Thymus (tissue), 11 donors: ENCODE measurements at regions not wholly inside any gene's neighbourhood (a gene's known extent, or its start where the extent isn't known, plus 50 kb on each side); places are given as distances from the start of the nearest gene placed in this dataset.

Experiments used
- DNase-seq, 9 donors: peaks; one replicate each; pipeline ENCODE4 v3.0.0-alpha.2; 2013; ENCODE audit warnings: low spot score in 9 of 9, low read depth in 6 of 9, missing footprints in 1 of 9
- H3K27ac ChIP-seq, 2 donors: one replicate each; pipeline ENCODE4 v1.5.1; 2013; ENCODE audit warnings: control low read depth in 1 of 2, low read depth in 1 of 2, low read length in 1 of 2, mild to moderate bottlenecking in 1 of 2, moderate library complexity in 1 of 2
- H3K27me3 ChIP-seq, 2 donors: one replicate each; pipeline ENCODE4 v1.5.1; 2013; ENCODE audit warnings: low read length in 1 of 2; ENCODE audit not compliant: control insufficient read depth in 2 of 2, insufficient read depth in 1 of 2
- H3K36me3 ChIP-seq, 2 donors: one replicate each; pipeline ENCODE4 v1.5.1; 2013; ENCODE audit warnings: low read length in 1 of 2, mild to moderate bottlenecking in 1 of 2, moderate library complexity in 1 of 2; ENCODE audit not compliant: control insufficient read depth in 2 of 2, insufficient read depth in 2 of 2
- H3K4me1 ChIP-seq, 2 donors: one replicate each; pipeline ENCODE4 v1.5.1; 2013; ENCODE audit warnings: low read length in 2 of 2; ENCODE audit not compliant: control insufficient read depth in 2 of 2, insufficient read depth in 2 of 2
- H3K4me3 ChIP-seq, 2 donors: one replicate each; pipeline ENCODE4 v1.5.1; 2013; ENCODE audit warnings: low read length in 2 of 2, control low read depth in 1 of 2, mild to moderate bottlenecking in 1 of 2
- H3K9me3 ChIP-seq, 2 donors: one replicate each; pipeline ENCODE4 v1.5.1; 2013; ENCODE audit warnings: low read length in 1 of 2, mild to moderate bottlenecking in 1 of 2; ENCODE audit not compliant: control insufficient read depth in 2 of 2, insufficient read depth in 1 of 2
- WGBS: extraction: QIAGEN DNeasy Blood & Tissue Kit; methylation state at CpG from one replicate; pipeline ENCODE4 v1.1.7; 2013; 5-methylcytosine and 5-hydroxymethylcytosine counted together
- donor health status: healthy.

DNA sequence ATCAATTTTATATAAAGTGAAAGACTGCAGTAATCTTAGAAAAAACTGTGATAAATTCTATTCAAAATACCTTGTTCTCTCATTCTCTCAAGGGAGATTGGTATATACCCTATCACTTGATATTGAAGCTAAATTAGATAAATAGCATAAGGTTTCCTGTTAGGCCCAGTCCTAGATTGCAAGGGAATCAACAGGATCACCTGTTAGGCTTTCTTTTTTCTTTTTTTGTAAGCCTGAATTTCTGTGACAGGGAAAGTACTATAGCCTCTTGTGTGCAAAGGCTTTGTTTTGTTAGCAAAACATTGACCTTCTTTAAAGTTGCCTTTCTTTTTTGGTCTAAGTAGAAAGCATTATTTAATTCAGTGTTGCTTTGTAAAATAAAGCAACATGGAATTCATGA, 100.0 kb downstream of the HAUS1 start:
- no peak for DNase-seq
- no peak overlapping the region for H3K4me3 ChIP-seq
- peaks cover 0 to 5% of the 10 kb centered on the region in 2 donors for H3K36me3 ChIP-seq
- no peaks in the 10 kb centered on the region for H3K9me3 ChIP-seq
- peaks cover 3 to 9% of the 10 kb centered on the region in 2 donors for H3K4me1 ChIP-seq
- peak overlapping the region in 1 of 2 donors; percentile 68 for H3K27ac ChIP-seq
- no peaks in the 10 kb centered on the region for H3K27me3 ChIP-seq

DNA sequence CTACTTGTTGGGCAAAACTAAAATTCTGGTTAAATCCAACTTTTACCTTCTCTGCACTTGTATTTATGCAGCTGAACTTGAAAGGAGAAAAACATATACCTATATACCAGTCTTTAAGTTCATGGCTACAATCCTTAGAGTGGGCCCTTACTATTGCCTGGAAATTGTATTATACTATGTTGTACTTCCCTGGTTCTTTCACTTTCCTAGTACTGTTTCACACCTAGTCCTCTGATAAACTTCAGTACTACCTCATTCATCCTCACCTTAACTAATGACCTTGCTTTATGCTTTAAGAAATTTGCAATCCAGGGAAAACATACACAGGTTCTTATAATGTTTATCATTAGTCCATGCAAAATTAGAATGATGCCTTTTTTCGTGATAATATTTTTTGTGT, 103.8 kb downstream of the HAUS1 start:
- Histone ChIP-seq H3K4me1 (peaks cover 9 to 12% of the 10 kb centered on the region in 2 donors), H3K27ac (no peak overlapping the region), H3K36me3 (no peaks in the 10 kb centered on the region), H3K27me3 (no peaks in the 10 kb centered on the region), H3K4me3 (no peak overlapping the region), H3K9me3 (no peaks in the 10 kb centered on the region)
- WGBS, result 0% methylated on average over 1 of the region's 1 CpG
- DNase-seq, result no peak

DNA sequence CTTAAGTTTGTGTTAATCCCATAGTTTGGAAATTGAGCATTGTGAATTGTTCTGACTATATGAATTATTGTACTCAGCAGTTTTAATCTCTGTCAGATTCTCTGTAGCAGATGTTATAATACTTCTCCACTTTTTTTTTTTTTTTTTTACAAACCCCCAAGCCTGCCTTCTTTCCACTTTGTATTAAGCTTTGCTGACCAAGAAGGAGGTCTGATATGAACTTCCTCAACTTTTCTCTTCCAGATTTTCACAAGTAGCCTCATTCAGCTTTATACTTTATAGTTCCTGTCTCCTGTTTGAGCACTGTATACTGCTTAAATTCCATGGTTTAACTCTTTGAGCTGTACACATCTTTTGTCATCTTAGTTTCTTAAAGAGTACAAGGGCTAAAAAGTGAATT, 105.0 kb downstream of the HAUS1 start:
- Histone ChIP-seq H3K27me3 (no peaks in the 10 kb centered on the region), H3K9me3 (no peaks in the 10 kb centered on the region), H3K36me3 (no peaks in the 10 kb centered on the region), H3K27ac (no peak overlapping the region), H3K4me1 (peaks cover 8 to 9% of the 10 kb centered on the region in 2 donors), H3K4me3 (no peak overlapping the region)
- DNase-seq, result no peak

DNA sequence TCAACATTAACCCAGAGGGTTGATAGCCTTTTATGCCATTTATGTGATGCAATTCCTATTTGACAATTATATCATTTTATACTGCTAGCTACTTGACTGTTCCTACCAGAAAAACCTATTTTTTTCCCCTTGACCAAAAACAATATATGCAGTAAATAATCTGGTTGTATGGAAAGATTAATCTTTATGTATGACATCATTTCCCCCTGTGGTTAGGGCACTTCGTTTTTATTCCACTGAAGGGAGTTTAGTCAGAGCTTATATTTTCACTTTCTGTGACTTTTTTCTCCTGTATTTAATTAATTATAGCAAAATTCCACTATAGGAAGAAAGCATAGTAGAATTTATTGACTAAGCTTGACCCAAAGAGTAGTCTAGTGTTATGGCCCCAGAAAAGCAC, 107.6 kb downstream of the HAUS1 start:
- Histone ChIP-seq H3K4me3 (no peak overlapping the region), H3K9me3 (no peaks in the 10 kb centered on the region), H3K27ac (peak overlapping the region in 1 of 2 donors; percentile 44), H3K27me3 (no peaks in the 10 kb centered on the region), H3K36me3 (peaks cover 12 to 13% of the 10 kb centered on the region in 2 donors), H3K4me1 (peaks cover 3 to 6% of the 10 kb centered on the region in 2 donors)
- peak in 3 of 9 donors; percentile 13 to 46 (median 21) for DNase-seq
- 1% methylated on average over 1 of the region's 1 CpG for WGBS

- Histone ChIP-seq H3K9me3 (no peaks in the 10 kb centered on the region), H3K27me3 (no peaks in the 10 kb centered on the region), H3K4me3 (no peak overlapping the region), H3K36me3 (peaks cover 12 to 13% of the 10 kb centered on the region in 2 donors), H3K27ac (peak overlapping the region in 1 of 2 donors; percentile 44), H3K4me1 (peaks cover 3 to 6% of the 10 kb centered on the region in 2 donors)
- 97% methylated on average over 2 of the region's 2 CpGs for WGBS
- no peak for DNase-seq
These were observed 108.2 kb downstream of the HAUS1 start for GRCh38 chr18:46212398-46212797.

DNA sequence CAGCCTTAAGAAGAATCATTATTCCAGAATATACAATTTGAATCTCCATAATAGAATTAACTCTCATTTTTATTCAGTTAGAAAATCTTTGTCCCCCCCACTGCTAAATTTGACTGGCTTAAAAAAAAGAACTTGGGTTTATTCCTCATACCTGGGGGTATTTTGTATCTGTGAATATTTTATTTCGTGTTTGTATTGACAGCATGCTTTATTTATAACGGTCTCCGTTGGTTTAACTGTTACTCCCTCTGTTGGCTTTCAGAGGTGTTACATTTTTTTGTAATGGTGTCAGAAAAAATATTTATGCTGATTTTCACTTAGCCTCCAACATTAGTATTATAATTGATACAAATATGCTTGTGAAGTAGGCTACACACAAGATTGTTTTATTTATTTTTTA, 109.1 kb downstream of the HAUS1 start:
- H3K27me3 ChIP-seq, result no peaks in the 10 kb centered on the region
- H3K4me3 ChIP-seq, result no peak overlapping the region
- no peak overlapping the region for H3K27ac ChIP-seq
- peaks cover 12 to 13% of the 10 kb centered on the region in 2 donors for H3K36me3 ChIP-seq
- H3K9me3 ChIP-seq, result no peaks in the 10 kb centered on the region
- peaks cover 3 to 6% of the 10 kb centered on the region in 2 donors for H3K4me1 ChIP-seq
- DNase-seq, result peak in 2 of 9 donors; percentile 15 to 35
- 3% methylated on average over 3 of the region's 3 CpGs for WGBS

DNA sequence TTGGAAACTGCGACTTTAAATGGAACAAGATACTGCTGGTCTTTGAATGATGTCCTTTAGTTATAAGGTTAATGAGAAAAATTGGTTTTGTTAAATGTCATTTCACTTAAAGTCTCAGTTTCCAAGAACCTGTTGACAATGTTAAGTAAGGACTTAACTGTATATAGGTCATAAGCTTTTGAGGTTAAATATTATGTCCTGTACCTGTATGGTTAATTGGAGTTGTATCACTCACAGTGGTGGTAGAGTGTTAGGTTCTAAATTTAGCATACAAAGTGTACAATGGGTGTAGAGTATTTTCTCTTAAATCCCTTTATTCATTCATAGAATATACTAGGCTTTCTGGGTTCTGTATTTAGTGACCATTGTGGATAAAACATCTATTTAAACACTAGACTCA, 110.2 kb downstream of the HAUS1 start:
- no peak overlapping the region for H3K27ac ChIP-seq
- H3K4me3 ChIP-seq, result no peak overlapping the region
- H3K4me1 ChIP-seq, result peaks cover 3 to 6% of the 10 kb centered on the region in 2 donors
- peaks cover 12 to 18% of the 10 kb centered on the region in 2 donors for H3K36me3 ChIP-seq
- WGBS, result 100% methylated on average over 1 of the region's 1 CpG
- no peaks in the 10 kb centered on the region for H3K27me3 ChIP-seq
- DNase-seq, result no peak
- H3K9me3 ChIP-seq, result no peaks in the 10 kb centered on the region

DNA sequence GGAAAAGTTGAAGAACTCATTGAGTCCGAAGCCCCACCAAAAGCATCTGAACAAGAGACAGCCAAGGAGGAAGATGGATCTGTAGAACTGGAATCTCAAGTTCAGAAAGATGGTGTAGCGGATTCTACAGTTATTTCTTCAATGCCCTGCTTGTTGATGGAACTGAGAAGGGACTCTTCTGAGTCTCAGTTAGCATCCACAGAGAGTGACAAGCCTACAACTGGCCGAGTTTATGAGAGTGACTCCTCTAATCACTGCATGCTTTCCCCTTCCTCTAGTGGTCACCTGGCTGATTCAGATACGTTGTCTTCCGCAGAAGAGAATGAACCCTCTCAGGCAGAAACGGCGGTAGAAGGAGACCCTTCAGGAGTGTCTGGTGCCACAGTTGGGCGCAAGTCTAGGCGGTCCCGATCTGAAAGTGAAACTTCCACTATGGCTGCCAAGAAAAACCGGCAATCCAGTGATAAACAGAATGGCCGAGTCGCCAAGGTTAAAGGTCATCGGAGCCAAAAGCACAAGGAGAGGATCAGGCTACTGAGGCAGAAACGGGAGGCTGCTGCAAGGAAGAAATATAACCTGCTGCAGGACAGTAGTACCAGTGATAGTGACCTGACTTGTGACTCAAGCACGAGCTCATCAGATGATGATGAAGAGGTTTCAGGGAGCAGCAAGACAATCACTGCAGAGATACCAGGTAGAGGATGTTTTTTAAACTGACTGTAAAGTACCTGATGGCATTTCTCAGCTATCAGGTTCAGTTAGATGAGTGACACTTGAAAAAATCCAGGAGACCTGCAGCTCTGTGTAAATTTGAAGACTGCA, 111.9 kb downstream of the HAUS1 start:
- peaks cover 12 to 23% of the 10 kb centered on the region in 2 donors for H3K36me3 ChIP-seq
- no peak for DNase-seq

DNA sequence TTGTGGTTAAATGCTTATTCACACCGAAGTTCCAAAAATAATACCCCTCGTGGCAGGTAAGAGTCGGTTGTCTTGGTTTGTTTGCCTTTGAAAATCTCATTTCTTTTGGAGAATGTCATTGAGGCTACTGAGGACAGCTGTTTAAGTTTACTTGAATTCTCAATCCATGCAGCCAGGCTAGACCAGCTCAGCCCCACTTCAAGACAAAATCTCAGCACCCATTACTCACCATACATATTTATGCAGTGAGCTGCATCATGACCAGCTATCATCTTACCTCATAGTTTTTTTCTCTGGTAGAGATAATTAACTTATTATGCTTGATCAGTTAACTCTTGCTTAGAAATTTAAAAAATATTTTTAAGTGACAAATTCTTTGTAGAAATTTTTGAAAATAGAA, 115.9 kb downstream of the HAUS1 start:
- H3K9me3 ChIP-seq, result no peaks in the 10 kb centered on the region
- no peaks in the 10 kb centered on the region for H3K27me3 ChIP-seq
- peaks cover 12 to 27% of the 10 kb centered on the region in 2 donors for H3K36me3 ChIP-seq
- no peak overlapping the region for H3K27ac ChIP-seq
- no peak for DNase-seq
- no peaks in the 10 kb centered on the region for H3K4me1 ChIP-seq
- no peak overlapping the region for H3K4me3 ChIP-seq
- 92% methylated on average over 3 of the region's 3 CpGs for WGBS

More for the DNA sequence above, 111.9 kb downstream of the HAUS1 start:
- H3K27ac ChIP-seq, result no peak overlapping the region
- no peak overlapping the region for H3K4me3 ChIP-seq
- H3K4me1 ChIP-seq, result peaks cover 3 to 5% of the 10 kb centered on the region in 2 donors
- H3K27me3 ChIP-seq, result no peaks in the 10 kb centered on the region
- 98% methylated on average over 16 of the region's 16 CpGs for WGBS
- no peaks in the 10 kb centered on the region for H3K9me3 ChIP-seq
